Ovary (tissue), 3 donors: ENCODE measurements at regions not wholly inside any gene's neighbourhood (a gene's known extent, or its start where the extent isn't known, plus 50 kb on each side); places are given as distances from the start of the nearest gene placed in this dataset.

Experiments
- POLR2A ChIP-seq: fragments of 450-650 bp; IDR thresholded peaks from one replicate; pipeline ENCODE4 v1.6.1; 2017; ENCODE audit warnings: antibody characterized with exemption, mild to moderate bottlenecking, moderate library complexity
- TF ChIP-seq, protein P1 (sequence below), 3 donors: fragments of 450-650 bp in 2 of 3; fragments of 200-600 bp in 1 of 3; IDR thresholded peaks; one replicate each; pipeline versions ENCODE4 v1.5.1 to v1.8.0; 2016 to 2022; ENCODE audit warnings: antibody characterized with exemption in 3 of 3, mild to moderate bottlenecking in 1 of 3
- donor health status: DM: no; HTN: no; CAD: no.

GRCh38 chr3:29057326-29057725 lies 223.5 kb upstream of the RBMS3 start:
- no peak for TF ChIP-seq POLR2A
- TF ChIP-seq, protein P1, sequence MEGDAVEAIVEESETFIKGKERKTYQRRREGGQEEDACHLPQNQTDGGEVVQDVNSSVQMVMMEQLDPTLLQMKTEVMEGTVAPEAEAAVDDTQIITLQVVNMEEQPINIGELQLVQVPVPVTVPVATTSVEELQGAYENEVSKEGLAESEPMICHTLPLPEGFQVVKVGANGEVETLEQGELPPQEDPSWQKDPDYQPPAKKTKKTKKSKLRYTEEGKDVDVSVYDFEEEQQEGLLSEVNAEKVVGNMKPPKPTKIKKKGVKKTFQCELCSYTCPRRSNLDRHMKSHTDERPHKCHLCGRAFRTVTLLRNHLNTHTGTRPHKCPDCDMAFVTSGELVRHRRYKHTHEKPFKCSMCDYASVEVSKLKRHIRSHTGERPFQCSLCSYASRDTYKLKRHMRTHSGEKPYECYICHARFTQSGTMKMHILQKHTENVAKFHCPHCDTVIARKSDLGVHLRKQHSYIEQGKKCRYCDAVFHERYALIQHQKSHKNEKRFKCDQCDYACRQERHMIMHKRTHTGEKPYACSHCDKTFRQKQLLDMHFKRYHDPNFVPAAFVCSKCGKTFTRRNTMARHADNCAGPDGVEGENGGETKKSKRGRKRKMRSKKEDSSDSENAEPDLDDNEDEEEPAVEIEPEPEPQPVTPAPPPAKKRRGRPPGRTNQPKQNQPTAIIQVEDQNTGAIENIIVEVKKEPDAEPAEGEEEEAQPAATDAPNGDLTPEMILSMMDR (IDR thresholded peaks at IDR 0.05), result no peak
